NB4 (cell line): ENCODE measurements at regions not wholly inside any gene's neighbourhood (a gene's known extent, or its start where the extent isn't known, plus 50 kb on each side); places are given as distances from the start of the nearest gene placed in this dataset.

ENCODE experiments used
- MYC ChIP-seq: IDR thresholded peaks from 2 replicates; pipeline ENCODE4 v1.6.1; 2011; ENCODE audit warnings: low read depth, low read length
- POLR2A ChIP-seq: IDR thresholded peaks from 2 replicates; pipeline ENCODE4 v1.6.1; 2011; ENCODE audit warnings: mild to moderate bottlenecking; ENCODE audit not compliant: insufficient read length; ENCODE audit errors: extremely low read depth
- TF ChIP-seq, protein P1 (sequence below): IDR thresholded peaks from one replicate; pipeline ENCODE4 v1.5.1; 2012; ENCODE audit warnings: low read depth, low read length

GRCh38 chr19:30235946-30236345 is 136.2 kb upstream of the ZNF536 start:
- TF ChIP-seq, protein P1, sequence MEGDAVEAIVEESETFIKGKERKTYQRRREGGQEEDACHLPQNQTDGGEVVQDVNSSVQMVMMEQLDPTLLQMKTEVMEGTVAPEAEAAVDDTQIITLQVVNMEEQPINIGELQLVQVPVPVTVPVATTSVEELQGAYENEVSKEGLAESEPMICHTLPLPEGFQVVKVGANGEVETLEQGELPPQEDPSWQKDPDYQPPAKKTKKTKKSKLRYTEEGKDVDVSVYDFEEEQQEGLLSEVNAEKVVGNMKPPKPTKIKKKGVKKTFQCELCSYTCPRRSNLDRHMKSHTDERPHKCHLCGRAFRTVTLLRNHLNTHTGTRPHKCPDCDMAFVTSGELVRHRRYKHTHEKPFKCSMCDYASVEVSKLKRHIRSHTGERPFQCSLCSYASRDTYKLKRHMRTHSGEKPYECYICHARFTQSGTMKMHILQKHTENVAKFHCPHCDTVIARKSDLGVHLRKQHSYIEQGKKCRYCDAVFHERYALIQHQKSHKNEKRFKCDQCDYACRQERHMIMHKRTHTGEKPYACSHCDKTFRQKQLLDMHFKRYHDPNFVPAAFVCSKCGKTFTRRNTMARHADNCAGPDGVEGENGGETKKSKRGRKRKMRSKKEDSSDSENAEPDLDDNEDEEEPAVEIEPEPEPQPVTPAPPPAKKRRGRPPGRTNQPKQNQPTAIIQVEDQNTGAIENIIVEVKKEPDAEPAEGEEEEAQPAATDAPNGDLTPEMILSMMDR = no peak
- TF ChIP-seq POLR2A (no peak), MYC (no peak)
